ENCODE measurements at regions not wholly inside any gene's neighbourhood (a gene's known extent, or its start where the extent isn't known, plus 50 kb on each side); places are given as distances from the start of the nearest gene placed in this dataset.

GRCh38 chr2:48250943-48251342 lies 63.5 kb upstream of the FOXN2 start:
- no peak overlapping the region for H3K27ac ChIP-seq
- intact Hi-C loops (cut with DNase I; ENCODE audit: low total_unique reads): no loop called here
- DNase-seq: no peak
- no peaks in the 10 kb centered on the region for H3K9me3 ChIP-seq
- no peaks in the 10 kb centered on the region for H3K27me3 ChIP-seq
- no peak for TF ChIP-seq CTCF (IDR thresholded peaks at IDR 0.05)
- no peak overlapping the region for H3K4me3 ChIP-seq
- H3K36me3 ChIP-seq: no peaks in the 10 kb centered on the region
- peaks cover 0 to 26% (median 12%) of the 10 kb centered on the region in 4 donors for H3K4me1 ChIP-seq

DNA sequence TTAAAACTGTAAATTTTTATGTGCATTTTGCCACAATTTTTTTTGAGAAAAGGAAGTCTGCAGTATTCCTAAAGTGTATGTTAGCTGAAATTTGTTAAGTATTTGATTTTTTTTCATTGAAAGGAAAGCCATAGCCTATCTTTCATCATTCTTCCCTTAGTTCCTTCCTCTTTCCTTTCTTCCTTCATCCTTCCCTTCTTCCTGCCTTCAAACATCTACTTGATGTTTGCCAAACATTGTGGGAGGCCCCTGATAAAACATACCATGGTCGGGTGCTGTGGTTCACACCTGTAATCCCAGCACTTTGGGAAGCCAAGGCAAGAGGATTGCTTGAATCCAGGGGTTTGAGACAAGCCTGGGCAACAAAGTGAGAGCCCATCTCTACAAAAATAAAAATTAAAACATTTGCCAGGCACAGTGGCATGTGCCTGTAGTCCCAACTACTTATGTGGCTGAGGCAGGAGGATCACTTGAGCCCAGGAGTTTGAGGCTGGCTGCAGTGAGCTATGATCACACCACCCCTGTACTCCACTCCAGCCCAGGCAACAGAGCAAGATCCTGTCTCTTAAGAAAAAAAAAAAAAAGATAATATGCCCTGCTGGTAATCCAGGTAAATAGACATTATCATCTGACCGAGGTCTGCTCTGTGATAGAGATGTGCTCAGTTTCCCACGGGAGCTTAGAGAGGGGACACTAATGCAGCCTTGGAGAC lies 62.9 kb upstream of the FOXN2 start:
- Histone ChIP-seq H3K4me1 (peaks cover 0 to 26% (median 12%) of the 10 kb centered on the region in 4 donors), H3K4me3 (no peak overlapping the region)

GRCh38 chr2:48253301-48253700 lies 61.2 kb upstream of the FOXN2 start:
- H3K27ac ChIP-seq: no peak overlapping the region
- H3K4me3 ChIP-seq: no peak overlapping the region
- no peak for DNase-seq
- no peaks in the 10 kb centered on the region for H3K9me3 ChIP-seq
- no peak for TF ChIP-seq CTCF (IDR thresholded peaks at IDR 0.05)
- peaks cover 0 to 23% (median 11%) of the 10 kb centered on the region in 4 donors for H3K4me1 ChIP-seq
- H3K36me3 ChIP-seq: no peaks in the 10 kb centered on the region
- intact Hi-C loops (cut with DNase I; ENCODE audit: low total_unique reads): no loop called here
- no peaks in the 10 kb centered on the region for H3K27me3 ChIP-seq

More for the DNA sequence above, 62.9 kb upstream of the FOXN2 start:
- no peak for TF ChIP-seq CTCF (IDR thresholded peaks at IDR 0.05)
- Histone ChIP-seq H3K36me3 (no peaks in the 10 kb centered on the region), H3K27me3 (no peaks in the 10 kb centered on the region), H3K9me3 (no peaks in the 10 kb centered on the region), H3K27ac (no peak overlapping the region)
- DNase-seq: no peak
- intact Hi-C loops (cut with DNase I; ENCODE audit: low total_unique reads): no loop called here

GRCh38 chr2:48254839-48255238 lies 59.6 kb upstream of the FOXN2 start:
- Histone ChIP-seq H3K4me1 (peaks cover 0 to 7% (median 1%) of the 10 kb centered on the region in 4 donors), H3K27ac (no peak overlapping the region), H3K27me3 (no peaks in the 10 kb centered on the region), H3K4me3 (no peak overlapping the region), H3K36me3 (no peaks in the 10 kb centered on the region), H3K9me3 (no peaks in the 10 kb centered on the region)
- DNase-seq: no peak
- no peak for TF ChIP-seq CTCF (IDR thresholded peaks at IDR 0.05)
- intact Hi-C loops (cut with DNase I; ENCODE audit: low total_unique reads): no loop called here

DNA sequence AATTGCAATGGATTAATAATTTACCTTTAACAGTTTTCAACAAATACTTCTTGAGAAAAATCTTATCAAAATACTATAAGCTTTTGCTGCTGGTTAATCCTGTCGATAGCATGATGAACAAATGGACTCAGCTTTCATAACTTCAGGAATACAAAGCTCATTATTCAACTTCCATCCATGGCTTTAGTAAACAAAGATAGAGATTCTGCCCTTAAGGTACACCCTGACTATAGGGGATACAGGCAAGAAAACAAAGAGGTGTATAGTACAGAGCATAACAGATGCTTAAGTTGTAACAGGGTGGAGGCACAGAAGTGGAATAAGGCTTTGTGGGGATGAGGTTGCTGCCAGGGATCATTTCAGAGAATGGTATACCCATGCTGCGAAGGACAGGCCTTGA lies 57.0 kb upstream of the FOXN2 start:
- H3K9me3 ChIP-seq: no peaks in the 10 kb centered on the region
- no peak overlapping the region for H3K27ac ChIP-seq
- no peaks in the 10 kb centered on the region for H3K4me1 ChIP-seq
- H3K36me3 ChIP-seq: no peaks in the 10 kb centered on the region
- H3K27me3 ChIP-seq: no peaks in the 10 kb centered on the region
- DNase-seq: no peak
- no peak overlapping the region for H3K4me3 ChIP-seq
- TF ChIP-seq CTCF (IDR thresholded peaks at IDR 0.05): no peak
- intact Hi-C loops (cut with DNase I; ENCODE audit: low total_unique reads): no loop called here

Measured in tibial artery (tissue), 4 donors.